H9 (cell line): ENCODE measurements at regions not wholly inside any gene's neighbourhood (a gene's known extent, or its start where the extent isn't known, plus 50 kb on each side); places are given as distances from the start of the nearest gene placed in this dataset.

ENCODE experiments used
- DNase-seq: peaks from one replicate; pipeline ENCODE4 v3.0.0-alpha.2; 2017
- H2AFZ ChIP-seq: one replicate; pipeline ENCODE4 v1.6.1; 2013; ENCODE audit warnings: mild to moderate bottlenecking, low read length, control low read depth, moderate library complexity
- H2AK5ac ChIP-seq: 2 replicates; pipeline ENCODE4 v1.6.1; 2013; ENCODE audit warnings: low read length, control low read depth, mixed read lengths; ENCODE audit not compliant: insufficient read length
- H2BK120ac ChIP-seq: one replicate; pipeline ENCODE4 v1.6.1; 2013; ENCODE audit warnings: low read depth, mild to moderate bottlenecking, low read length, control low read depth, inconsistent platforms; ENCODE audit not compliant: poor library complexity, severe bottlenecking
- H2BK12ac ChIP-seq: 2 replicates; pipeline ENCODE4 v1.6.1; 2013; ENCODE audit warnings: low read length, control low read depth, mixed read lengths, low read depth; ENCODE audit not compliant: insufficient read length
- H2BK15ac ChIP-seq: 2 replicates; pipeline ENCODE4 v1.6.1; 2013; ENCODE audit warnings: low read depth, low read length, control low read depth
- H2BK20ac ChIP-seq: one replicate; pipeline ENCODE4 v1.6.1; 2013; ENCODE audit warnings: low read depth, mild to moderate bottlenecking, low read length, control low read depth, inconsistent platforms; ENCODE audit not compliant: poor library complexity, severe bottlenecking
- H2BK5ac ChIP-seq: 2 replicates; pipeline ENCODE4 v1.6.1; 2013; ENCODE audit warnings: low read length, control low read depth, mixed read lengths; ENCODE audit not compliant: insufficient read length
- H3K14ac ChIP-seq: 2 replicates; pipeline ENCODE4 v1.6.1; 2013; ENCODE audit warnings: low read length, control low read depth; ENCODE audit not compliant: insufficient read depth
- H3K18ac ChIP-seq: 2 replicates; pipeline ENCODE4 v1.6.1; 2013; ENCODE audit warnings: low read depth, mild to moderate bottlenecking, mixed read lengths, low read length, control low read depth; ENCODE audit not compliant: insufficient read length
- H3K23ac ChIP-seq: 2 replicates; pipeline ENCODE4 v1.6.1; 2013; ENCODE audit warnings: low read length, control low read depth, mixed read lengths, low read depth; ENCODE audit not compliant: insufficient read length
- H3K23me2 ChIP-seq: 2 replicates; pipeline ENCODE4 v1.6.1; 2013; ENCODE audit warnings: low read depth, mild to moderate bottlenecking, mixed read lengths, low read length, control low read depth; ENCODE audit not compliant: insufficient read length, poor library complexity, severe bottlenecking
- H3K27ac ChIP-seq: 2 replicates; pipeline ENCODE4 v1.5.1; 2013; ENCODE audit warnings: low read length, control low read depth, mixed read lengths, low read depth; ENCODE audit not compliant: insufficient read length
- H3K27me3 ChIP-seq: 2 replicates; pipeline ENCODE4 v1.6.1; 2013; ENCODE audit warnings: low read length, control low read depth, inconsistent platforms; ENCODE audit not compliant: insufficient read depth
- H3K4ac ChIP-seq: 2 replicates; pipeline ENCODE4 v1.6.1; 2013; ENCODE audit warnings: low read depth, mild to moderate bottlenecking, control low read depth, inconsistent platforms, low read length, moderate library complexity
- H3K4me1 ChIP-seq: 2 replicates; pipeline ENCODE4 v1.6.1; 2013; ENCODE audit warnings: low read length, control low read depth, inconsistent platforms; ENCODE audit not compliant: insufficient read depth
- H3K4me2 ChIP-seq: 2 replicates; pipeline ENCODE4 v1.6.1; 2013; ENCODE audit warnings: low read length, control low read depth, mixed read lengths; ENCODE audit not compliant: insufficient read length, insufficient read depth
- H3K56ac ChIP-seq: 2 replicates; pipeline ENCODE4 v1.6.1; 2013; ENCODE audit warnings: low read depth, mild to moderate bottlenecking, mixed read lengths, low read length, control low read depth; ENCODE audit not compliant: insufficient read length
- H3K79me1 ChIP-seq: 2 replicates; pipeline ENCODE4 v1.6.1; 2013; ENCODE audit warnings: low read depth, mild to moderate bottlenecking, moderate library complexity, low read length, control low read depth, inconsistent platforms; ENCODE audit not compliant: insufficient read depth, poor library complexity, severe bottlenecking
- H3K79me2 ChIP-seq: 2 replicates; pipeline ENCODE4 v1.6.1; 2013; ENCODE audit warnings: low read length, control low read depth, inconsistent platforms; ENCODE audit not compliant: insufficient read depth
- H3K9ac ChIP-seq: 2 replicates; pipeline ENCODE4 v1.6.1; 2013; ENCODE audit warnings: low read length, control low read depth, mixed read lengths; ENCODE audit not compliant: insufficient read length; ENCODE audit errors: extremely low read depth
- H3K9me3 ChIP-seq: one replicate; pipeline ENCODE4 v1.6.1; 2013; ENCODE audit warnings: low read depth, low read length, inconsistent platforms; ENCODE audit not compliant: control insufficient read depth
- H3T11ph ChIP-seq: one replicate; pipeline ENCODE4 v1.6.1; 2013; ENCODE audit warnings: mild to moderate bottlenecking, low read length, control low read depth, inconsistent platforms
- H4K20me1 ChIP-seq: one replicate; pipeline ENCODE4 v1.6.1; 2013; ENCODE audit not compliant: control insufficient read depth, insufficient read length, insufficient read depth
- H4K5ac ChIP-seq: 2 replicates; pipeline ENCODE4 v1.6.1; 2013; ENCODE audit warnings: low read depth, mild to moderate bottlenecking, mixed read lengths, low read length, control low read depth; ENCODE audit not compliant: insufficient read length
- H4K8ac ChIP-seq: replicated peaks from 2 replicates; pipeline ENCODE4 v1.6.1; 2013; ENCODE audit warnings: low read length, control low read depth, mixed read lengths, low read depth; ENCODE audit not compliant: insufficient read length
- H4K91ac ChIP-seq: 2 replicates; pipeline ENCODE4 v1.6.1; 2013; ENCODE audit warnings: low read depth, mild to moderate bottlenecking, moderate library complexity, mixed read lengths, low read length, control low read depth; ENCODE audit not compliant: insufficient read length
- H3K27ac Mint-ChIP-seq, 3 experiments: 2 replicates in 2 of 3; 3 replicates in 1 of 3; pipeline ENCODE4 v1.8.0; 2020 to 2021; ENCODE audit warnings: mixed read lengths in 3 of 3, mild to moderate bottlenecking in 1 of 3, moderate library complexity in 1 of 3
- H3K27me3 Mint-ChIP-seq: 2 replicates; pipeline ENCODE4 v1.8.0; 2021; ENCODE audit warnings: low read depth, mild to moderate bottlenecking, moderate library complexity, mixed read lengths
- H3K36me3 Mint-ChIP-seq, 3 experiments: 2 replicates in 2 of 3; 3 replicates in 1 of 3; pipeline ENCODE4 v1.8.0; 2020 to 2021; ENCODE audit warnings: low read depth in 3 of 3, mixed read lengths in 3 of 3; ENCODE audit not compliant: insufficient read depth in 1 of 3
- H3K4me1 Mint-ChIP-seq, 2 experiments: 2 replicates each; pipeline ENCODE4 v1.8.0; 2020; ENCODE audit warnings: mixed read lengths in 2 of 2
- H3K4me3 Mint-ChIP-seq, 2 experiments: 2 replicates in 1 of 2; 3 replicates in 1 of 2; pipeline ENCODE4 v1.8.0; 2020 to 2021; ENCODE audit warnings: mild to moderate bottlenecking in 2 of 2, mixed read lengths in 2 of 2, moderate library complexity in 1 of 2
- H3K9me3 Mint-ChIP-seq, 2 experiments: 2 replicates in 1 of 2; 3 replicates in 1 of 2; pipeline ENCODE4 v1.8.0; 2020; ENCODE audit warnings: mild to moderate bottlenecking in 2 of 2, mixed read lengths in 2 of 2, moderate library complexity in 1 of 2
- CTCF ChIP-seq: fragments of 200-600 bp; sonication (generic); conservative IDR thresholded peaks from 3 replicates; pipeline ENCODE4 v1.8.0; 2021; ENCODE audit warnings: antibody characterized with exemption, mild to moderate bottlenecking
- WGBS: extraction: QIAGEN DNeasy Blood & Tissue Kit; methylation state at CpG from one replicate; pipeline ENCODE4 v1.1.7; 2013; ENCODE audit warnings: missing lambda C conversion rate, low lambda C conversion rate, mixed read lengths; ENCODE audit not compliant: insufficient read length; ENCODE audit errors: extremely low coverage; 5-methylcytosine and 5-hydroxymethylcytosine counted together

DNA sequence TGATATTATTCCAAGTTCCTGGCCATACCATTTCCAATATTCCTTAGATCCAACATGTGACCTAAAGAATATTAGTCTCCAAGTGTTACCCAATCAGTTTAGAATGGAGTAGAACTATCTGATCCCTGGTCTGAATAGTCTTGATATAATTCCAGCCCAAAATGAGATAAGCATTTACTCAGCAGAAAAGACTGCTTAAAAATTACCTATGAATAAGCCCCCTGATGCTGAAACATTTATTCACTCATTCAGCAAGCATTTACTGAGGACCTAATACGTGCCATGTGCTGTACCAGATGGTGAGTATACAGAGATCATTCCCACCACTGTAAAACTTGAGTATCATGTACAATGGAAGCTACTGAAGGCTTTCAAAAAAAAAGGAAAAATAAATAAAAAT lies 157.0 kb downstream of the FAM114A2 start:
- no CpG with 5 or more reads among the region's 1 CpG for WGBS

More for the DNA sequence above, 157.0 kb downstream of the FAM114A2 start:
- Histone ChIP-seq H2BK5ac (no peak overlapping the region), H2AFZ (no peak overlapping the region), H2BK15ac (no peak overlapping the region), H4K5ac (no peak overlapping the region), H3K56ac (no peak overlapping the region), H3K9ac (no peak overlapping the region), H4K8ac (no peak overlapping the region), H3K9me3 (no peaks in the 10 kb centered on the region), H2BK20ac (no peak overlapping the region), H3K4ac (no peak overlapping the region), H3T11ph (no peak overlapping the region), H4K20me1 (no peaks in the 10 kb centered on the region), H3K4me1 (peaks cover 3% of the 10 kb centered on the region; the same call in 1 of the 2 replicates), H3K18ac (no peak overlapping the region), H3K79me2 (no peaks in the 10 kb centered on the region), H3K4me2 (no peak overlapping the region), H2BK120ac (no peak overlapping the region), H3K23me2 (no peaks in the 10 kb centered on the region), H2BK12ac (no peak overlapping the region), H3K27ac (no peak overlapping the region), H3K14ac (no peak overlapping the region), H3K79me1 (no peaks in the 10 kb centered on the region), H2AK5ac (no peak overlapping the region), H4K91ac (no peak overlapping the region), H3K23ac (no peak overlapping the region), H3K27me3 (no peaks in the 10 kb centered on the region)
- TF ChIP-seq CTCF = no peak
- Mint-ChIP-seq H3K27me3 (peaks cover 2% of the 10 kb centered on the region; the same call in 1 of the 2 replicates), H3K4me3 (no peak overlapping the region), H3K4me1 (peaks cover 18 to 31% of the 10 kb centered on the region in 2 experiments), H3K9me3 (no peaks in the 10 kb centered on the region), H3K36me3 (no peaks in the 10 kb centered on the region; a peak in 1 of 7 replicates), H3K27ac (no peak overlapping the region)
- no peak for DNase-seq
